GM19239 (cell line): ENCODE measurements at regions not wholly inside any gene's neighbourhood (a gene's known extent, or its start where the extent isn't known, plus 50 kb on each side); places are given as distances from the start of the nearest gene placed in this dataset.

Source experiments
- DNase-seq: peaks from one replicate; pipeline ENCODE4 v3.0.0; 2011; ENCODE audit warnings: low spot score; ENCODE audit not compliant: insufficient read length
- FAIRE-seq: peaks from 2 replicates; lab custom pipeline; 2011; peaks lifted over from hg19 to GRCh38; lab: Jason Lieb, UNC

GRCh38 chr18:28808373-28808772 is 631.4 kb upstream of the CDH2 start:
- FAIRE-seq (no peak), DNase-seq (no peak)

GRCh38 chr18:28805491-28805890 is 628.6 kb upstream of the CDH2 start:
- DNase-seq: no peak
- FAIRE-seq: no peak

GRCh38 chr18:28804512-28805202 is 627.7 kb upstream of the CDH2 start:
- no peak for DNase-seq
- FAIRE-seq: no peak

- DNase-seq (no peak), FAIRE-seq (no peak)
Observed at GRCh38 chr18:28802546-28802945, 625.6 kb upstream of the CDH2 start.

- DNase-seq: no peak
- no peak for FAIRE-seq
Observed at GRCh38 chr18:28801876-28802275, 624.9 kb upstream of the CDH2 start.

- FAIRE-seq (no peak), DNase-seq (no peak)
Observed at GRCh38 chr18:28794459-28795245, 617.7 kb upstream of the CDH2 start.

- FAIRE-seq (no peak), DNase-seq (no peak)
Observed at GRCh38 chr18:28793901-28794300, 617.0 kb upstream of the CDH2 start.

- no peak for FAIRE-seq
Observed at GRCh38 chr18:28792404-28793086, 615.6 kb upstream of the CDH2 start.

GRCh38 chr18:28791101-28791500 is 614.2 kb upstream of the CDH2 start:
- no peak for FAIRE-seq

More at GRCh38 chr18:28792404-28793086, 615.6 kb upstream of the CDH2 start:
- DNase-seq: no peak

GRCh38 chr18:28789502-28789901 is 612.6 kb upstream of the CDH2 start:
- DNase-seq (no peak), FAIRE-seq (no peak)

More at GRCh38 chr18:28791101-28791500, 614.2 kb upstream of the CDH2 start:
- DNase-seq: no peak

- DNase-seq (no peak), FAIRE-seq (no peak)
Observed at GRCh38 chr18:28786926-28787325, 610.0 kb upstream of the CDH2 start.

- DNase-seq (no peak), FAIRE-seq (no peak)
Observed at GRCh38 chr18:28781616-28782362, 604.9 kb upstream of the CDH2 start.

- no peak for DNase-seq
- no peak for FAIRE-seq
Observed at GRCh38 chr18:28778706-28779105, 601.8 kb upstream of the CDH2 start.

GRCh38 chr18:28777756-28778155 is 600.8 kb upstream of the CDH2 start:
- DNase-seq (no peak), FAIRE-seq (no peak)

GRCh38 chr18:28771849-28772248 is 594.9 kb upstream of the CDH2 start:
- DNase-seq (no peak), FAIRE-seq (no peak)

GRCh38 chr18:28768791-28769768 is 592.1 kb upstream of the CDH2 start:
- FAIRE-seq: no peak
- DNase-seq: no peak

GRCh38 chr18:28767727-28768211 is 590.8 kb upstream of the CDH2 start:
- FAIRE-seq: no peak
- no peak for DNase-seq

GRCh38 chr18:28767201-28767600 is 590.3 kb upstream of the CDH2 start:
- FAIRE-seq (no peak), DNase-seq (no peak)

GRCh38 chr18:28766721-28767120 is 589.8 kb upstream of the CDH2 start:
- FAIRE-seq: no peak
- no peak for DNase-seq
